ENCODE measurements at regions not wholly inside any gene's neighbourhood (a gene's known extent, or its start where the extent isn't known, plus 50 kb on each side); places are given as distances from the start of the nearest gene placed in this dataset.

GRCh38 chr6:51336185-51336584, 517.5 kb downstream of the TFAP2B start (continued):
- TF ChIP-seq ZNF596 (tag by site-specific recombination; IDR thresholded peaks at IDR 0.05) (no peak), SCRT2 (tag by site-specific recombination; IDR thresholded peaks at IDR 0.05) (no peak), ZNF529 (tag by site-specific recombination; IDR thresholded peaks at IDR 0.05; ENCODE audit: insufficient replicate concordance) (no peak), ZNF785 (tag by site-specific recombination; IDR thresholded peaks at IDR 0.05) (no peak), HOXA7 (CRISPR knock-in tag; IDR thresholded peaks at IDR 0.05; ENCODE audit: borderline replicate concordance) (no peak), ZFP37 (tag by site-specific recombination; IDR thresholded peaks at IDR 0.05) (no peak), ZNF518A (tag by site-specific recombination; conservative IDR thresholded peaks at IDR 0.05; ENCODE audit: low read depth) (no peak), ZNF426 (tag by site-specific recombination; IDR thresholded peaks at IDR 0.05) (no peak), ZNF621 (tag by site-specific recombination; IDR thresholded peaks at IDR 0.05) (no peak), GLIS2 (tag by site-specific recombination; IDR thresholded peaks at IDR 0.05) (no peak), ZNF394 (tag by site-specific recombination; IDR thresholded peaks at IDR 0.05; ENCODE audit: borderline replicate concordance) (no peak)

DNA sequence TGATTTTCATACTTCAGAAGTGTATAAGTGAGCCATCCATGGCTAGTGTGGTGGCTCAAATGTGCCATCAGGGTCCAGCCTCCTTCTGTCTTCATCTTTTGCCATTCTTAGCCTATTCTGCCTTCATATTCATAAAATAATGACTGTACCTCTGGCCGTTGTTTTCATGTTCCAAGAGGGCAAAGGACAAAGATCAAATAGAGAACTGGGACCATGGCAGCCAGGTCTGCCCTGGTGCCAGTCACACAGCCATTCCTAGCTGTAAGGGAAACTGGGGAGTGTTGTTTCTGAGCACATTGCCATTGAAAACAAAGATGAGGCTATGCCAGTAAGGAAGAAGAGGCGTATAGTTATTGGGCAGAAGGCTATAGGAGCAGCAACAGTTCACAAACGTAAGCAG, 518.6 kb downstream of the TFAP2B start:
- no peaks in the 10 kb centered on the region for H3K4me1 ChIP-seq (ENCODE audit: control insufficient read depth, insufficient read depth, low read length)
- POLR2A ChIA-PET = no interaction called here

GRCh38 chr6:51339108-51339507, 520.4 kb downstream of the TFAP2B start:
- POLR2A ChIA-PET = no interaction called here

More for the DNA sequence above, 518.6 kb downstream of the TFAP2B start:
- H3K9me3 ChIP-seq (ENCODE audit: control insufficient read depth, insufficient read depth, low read depth, low read length) = no peaks in the 10 kb centered on the region
- CTCF ChIA-PET = interaction anchor here (0.8 kb wide), 1 partner anchor 13 kb away, joined by 3 read pairs; no protein-coding TSS in a partner anchor
- H3K36me3 ChIP-seq (ENCODE audit: control insufficient read depth in 2 of 2, insufficient read depth in 1 of 2, low read length in 2 of 2) = no peaks in the 10 kb centered on the region
- TF ChIP-seq ZNF501 (tag by site-specific recombination; IDR thresholded peaks at IDR 0.05) (no peak), SALL2 (tag by site-specific recombination; IDR thresholded peaks at IDR 0.05; ENCODE audit: borderline replicate concordance) (no peak)
- no peak overlapping the region for H3K4me3 ChIP-seq (ENCODE audit: low read depth, low read length)
- no peak overlapping the region for H3K27ac ChIP-seq (ENCODE audit: extremely low read depth, low read depth, low read length)

More at GRCh38 chr6:51339108-51339507, 520.4 kb downstream of the TFAP2B start:
- Histone ChIP-seq H3K4me1 (ENCODE audit: control insufficient read depth, insufficient read depth, low read length) (no peaks in the 10 kb centered on the region), H3K9me3 (ENCODE audit: control insufficient read depth, insufficient read depth, low read depth, low read length) (no peaks in the 10 kb centered on the region), H3K36me3 (ENCODE audit: control insufficient read depth in 2 of 2, insufficient read depth in 1 of 2, low read length in 2 of 2) (no peaks in the 10 kb centered on the region), H3K27ac (ENCODE audit: extremely low read depth, low read depth, low read length) (no peak overlapping the region), H3K4me3 (ENCODE audit: low read depth, low read length) (no peak overlapping the region)
- TF ChIP-seq BCL6B (tag by site-specific recombination; IDR thresholded peaks at IDR 0.05) = no peak
- no peak for TF ChIP-seq ZNF473 (tag by site-specific recombination; IDR thresholded peaks at IDR 0.05)
- TF ChIP-seq HOXD13 (CRISPR knock-in tag; IDR thresholded peaks at IDR 0.05; ENCODE audit: borderline replicate concordance) = no peak
- TF ChIP-seq, protein P1, sequence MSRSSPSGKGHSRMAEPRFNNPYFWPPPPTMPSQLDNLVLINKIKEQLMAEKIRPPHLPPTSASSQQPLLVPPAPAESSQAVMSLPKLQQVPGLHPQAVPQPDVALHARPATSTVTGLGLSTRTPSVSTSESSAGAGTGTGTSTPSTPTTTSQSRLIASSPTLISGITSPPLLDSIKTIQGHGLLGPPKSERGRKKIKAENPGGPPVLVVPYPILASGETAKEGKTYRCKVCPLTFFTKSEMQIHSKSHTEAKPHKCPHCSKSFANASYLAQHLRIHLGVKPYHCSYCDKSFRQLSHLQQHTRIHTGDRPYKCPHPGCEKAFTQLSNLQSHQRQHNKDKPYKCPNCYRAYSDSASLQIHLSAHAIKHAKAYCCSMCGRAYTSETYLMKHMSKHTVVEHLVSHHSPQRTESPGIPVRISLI (tag by site-specific recombination; IDR thresholded peaks at IDR 0.05) = no peak
- no peak for TF ChIP-seq GFI1B (tag by site-specific recombination; IDR thresholded peaks at IDR 0.05)
- TF ChIP-seq, protein P2, sequence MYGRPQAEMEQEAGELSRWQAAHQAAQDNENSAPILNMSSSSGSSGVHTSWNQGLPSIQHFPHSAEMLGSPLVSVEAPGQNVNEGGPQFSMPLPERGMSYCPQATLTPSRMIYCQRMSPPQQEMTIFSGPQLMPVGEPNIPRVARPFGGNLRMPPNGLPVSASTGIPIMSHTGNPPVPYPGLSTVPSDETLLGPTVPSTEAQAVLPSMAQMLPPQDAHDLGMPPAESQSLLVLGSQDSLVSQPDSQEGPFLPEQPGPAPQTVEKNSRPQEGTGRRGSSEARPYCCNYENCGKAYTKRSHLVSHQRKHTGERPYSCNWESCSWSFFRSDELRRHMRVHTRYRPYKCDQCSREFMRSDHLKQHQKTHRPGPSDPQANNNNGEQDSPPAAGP (tag by site-specific recombination; IDR thresholded peaks at IDR 0.05) = no peak
- no peak for TF ChIP-seq ZIC2 (tag by site-specific recombination; IDR thresholded peaks at IDR 0.05)
- no peak for TF ChIP-seq ZNF624 (tag by site-specific recombination; IDR thresholded peaks at IDR 0.05)
- TF ChIP-seq ZNF549 (tag by site-specific recombination; IDR thresholded peaks at IDR 0.05) = no peak
- TF ChIP-seq REPIN1 (tag by site-specific recombination; IDR thresholded peaks at IDR 0.05; ENCODE audit: low read depth) = no peak
- TF ChIP-seq ZNF416 (tag by site-specific recombination; IDR thresholded peaks at IDR 0.05) = no peak
- TF ChIP-seq ZNF175 (tag by site-specific recombination; IDR thresholded peaks at IDR 0.05) = no peak
- TF ChIP-seq ZNF548 (tag by site-specific recombination; IDR thresholded peaks at IDR 0.05) = no peak
- no peak for TF ChIP-seq ZNF530 (tag by site-specific recombination; IDR thresholded peaks at IDR 0.05; ENCODE audit: low read depth)
- CTCF ChIA-PET = interaction anchor here (0.6 kb wide), 1 partner anchor 13 kb away, joined by 3 read pairs; no protein-coding TSS in a partner anchor

Data from HEK293 (cell line).